ENCODE measurements at regions not wholly inside any gene's neighbourhood (a gene's known extent, or its start where the extent isn't known, plus 50 kb on each side); places are given as distances from the start of the nearest gene placed in this dataset.

DNA sequence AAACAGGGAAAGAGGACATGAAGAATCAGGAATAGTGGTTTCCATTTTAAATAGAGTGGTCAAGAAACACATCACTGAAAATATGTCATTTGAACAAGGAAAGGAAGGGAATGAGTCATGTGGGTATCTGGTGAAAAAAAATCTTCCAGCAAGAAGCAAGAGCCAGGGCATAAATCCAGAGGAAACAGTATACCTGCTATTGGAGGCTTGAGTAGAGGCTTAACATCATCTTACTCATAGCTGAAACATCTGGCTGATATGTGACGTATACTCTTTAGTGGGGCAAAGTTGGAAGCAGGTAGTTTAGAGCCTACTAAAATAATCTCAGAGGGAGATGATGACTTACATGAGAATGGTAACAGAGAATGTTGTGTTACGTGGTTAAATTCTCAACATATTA is 517.2 kb downstream of the CAAP1 start:
- TF ChIP-seq, protein P1, sequence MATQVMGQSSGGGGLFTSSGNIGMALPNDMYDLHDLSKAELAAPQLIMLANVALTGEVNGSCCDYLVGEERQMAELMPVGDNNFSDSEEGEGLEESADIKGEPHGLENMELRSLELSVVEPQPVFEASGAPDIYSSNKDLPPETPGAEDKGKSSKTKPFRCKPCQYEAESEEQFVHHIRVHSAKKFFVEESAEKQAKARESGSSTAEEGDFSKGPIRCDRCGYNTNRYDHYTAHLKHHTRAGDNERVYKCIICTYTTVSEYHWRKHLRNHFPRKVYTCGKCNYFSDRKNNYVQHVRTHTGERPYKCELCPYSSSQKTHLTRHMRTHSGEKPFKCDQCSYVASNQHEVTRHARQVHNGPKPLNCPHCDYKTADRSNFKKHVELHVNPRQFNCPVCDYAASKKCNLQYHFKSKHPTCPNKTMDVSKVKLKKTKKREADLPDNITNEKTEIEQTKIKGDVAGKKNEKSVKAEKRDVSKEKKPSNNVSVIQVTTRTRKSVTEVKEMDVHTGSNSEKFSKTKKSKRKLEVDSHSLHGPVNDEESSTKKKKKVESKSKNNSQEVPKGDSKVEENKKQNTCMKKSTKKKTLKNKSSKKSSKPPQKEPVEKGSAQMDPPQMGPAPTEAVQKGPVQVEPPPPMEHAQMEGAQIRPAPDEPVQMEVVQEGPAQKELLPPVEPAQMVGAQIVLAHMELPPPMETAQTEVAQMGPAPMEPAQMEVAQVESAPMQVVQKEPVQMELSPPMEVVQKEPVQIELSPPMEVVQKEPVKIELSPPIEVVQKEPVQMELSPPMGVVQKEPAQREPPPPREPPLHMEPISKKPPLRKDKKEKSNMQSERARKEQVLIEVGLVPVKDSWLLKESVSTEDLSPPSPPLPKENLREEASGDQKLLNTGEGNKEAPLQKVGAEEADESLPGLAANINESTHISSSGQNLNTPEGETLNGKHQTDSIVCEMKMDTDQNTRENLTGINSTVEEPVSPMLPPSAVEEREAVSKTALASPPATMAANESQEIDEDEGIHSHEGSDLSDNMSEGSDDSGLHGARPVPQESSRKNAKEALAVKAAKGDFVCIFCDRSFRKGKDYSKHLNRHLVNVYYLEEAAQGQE (IDR thresholded peaks at IDR 0.05; ENCODE audit: insufficient read depth in 1 of 2, low read depth in 2 of 2, low read length in 1 of 2) = no peak
- TF ChIP-seq POLR2AphosphoS5 (IDR thresholded peaks at IDR 0.05; ENCODE audit: low read depth, low read length) = no peak
- BruUV-seq (replicated peaks) = no TSS peak
- POLR2A ChIA-PET = no interaction called here
- Histone ChIP-seq H3K27me3 (ENCODE audit: control insufficient read depth, insufficient read depth, low read length) (no peaks in the 10 kb centered on the region), H3K4me3 (ENCODE audit: low read depth in 2 of 2, low read length in 2 of 2) (no peak overlapping the region), H3K36me3 (ENCODE audit: control insufficient read depth, insufficient read depth, low read length) (no peaks in the 10 kb centered on the region), H3K4me1 (ENCODE audit: control insufficient read depth, insufficient read depth, low read length) (no peaks in the 10 kb centered on the region), H3K27ac (ENCODE audit: low read length) (no peak overlapping the region), H3K9me3 (ENCODE audit: control insufficient read depth, insufficient read depth, low read depth, low read length) (no peaks in the 10 kb centered on the region)
- DNase-seq (ENCODE audit: low read depth, low spot score) (no peak), ATAC-seq (no peak)
- intact Hi-C loops (cut with micrococcal nuclease; ENCODE audit: unreplicated experiment) = no loop called here
- in situ Hi-C loops (cut with HindIII; ENCODE audit: low pct_unique_long_range_greater_than_20kb, low sequenced_read_pairs) = no loop called here
- CTCF ChIA-PET = no interaction called here

DNA sequence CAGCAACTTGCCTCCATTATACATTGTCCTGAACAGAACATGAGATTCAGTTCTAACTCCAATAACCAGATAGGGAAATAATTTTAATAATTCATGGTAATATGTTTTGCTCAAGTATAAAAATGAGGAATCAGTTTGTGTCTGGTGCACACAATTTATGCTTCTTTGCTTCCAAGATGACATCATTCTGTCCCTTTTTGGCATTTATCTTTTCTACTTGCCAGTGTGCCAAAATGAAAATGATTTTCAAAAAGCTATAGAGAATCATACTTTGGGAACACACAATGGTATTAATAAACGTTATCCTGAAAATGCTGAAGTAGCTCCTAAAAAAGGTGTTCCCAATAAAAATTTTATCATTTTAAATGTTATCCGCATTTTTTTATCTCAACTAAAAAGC is 519.0 kb downstream of the CAAP1 start:
- CTCF ChIA-PET = no interaction called here
- Histone ChIP-seq H3K27me3 (ENCODE audit: control insufficient read depth, insufficient read depth, low read length) (no peaks in the 10 kb centered on the region), H3K27ac (ENCODE audit: low read length) (no peak overlapping the region), H3K4me1 (ENCODE audit: control insufficient read depth, insufficient read depth, low read length) (no peaks in the 10 kb centered on the region), H3K36me3 (ENCODE audit: control insufficient read depth, insufficient read depth, low read length) (no peaks in the 10 kb centered on the region), H3K9me3 (ENCODE audit: control insufficient read depth, insufficient read depth, low read depth, low read length) (no peaks in the 10 kb centered on the region), H3K4me3 (ENCODE audit: low read depth in 2 of 2, low read length in 2 of 2) (no peak overlapping the region)
- intact Hi-C loops (cut with micrococcal nuclease; ENCODE audit: unreplicated experiment) (no loop called here), in situ Hi-C loops (cut with HindIII; ENCODE audit: low pct_unique_long_range_greater_than_20kb, low sequenced_read_pairs) (no loop called here)
- no peak for TF ChIP-seq POLR2AphosphoS5 (IDR thresholded peaks at IDR 0.05; ENCODE audit: low read depth, low read length)
- TF ChIP-seq, protein P1 (IDR thresholded peaks at IDR 0.05; ENCODE audit: insufficient read depth in 1 of 2, low read depth in 2 of 2, low read length in 1 of 2) = no peak
- no peak for TF ChIP-seq SIN3A (IDR thresholded peaks at IDR 0.05; ENCODE audit: borderline replicate concordance, insufficient read depth, low read depth, low read length)
- no peak for TF ChIP-seq TCF7L2 (IDR thresholded peaks at IDR 0.05; ENCODE audit: low read depth, low read length)
- TF ChIP-seq, protein P2, sequence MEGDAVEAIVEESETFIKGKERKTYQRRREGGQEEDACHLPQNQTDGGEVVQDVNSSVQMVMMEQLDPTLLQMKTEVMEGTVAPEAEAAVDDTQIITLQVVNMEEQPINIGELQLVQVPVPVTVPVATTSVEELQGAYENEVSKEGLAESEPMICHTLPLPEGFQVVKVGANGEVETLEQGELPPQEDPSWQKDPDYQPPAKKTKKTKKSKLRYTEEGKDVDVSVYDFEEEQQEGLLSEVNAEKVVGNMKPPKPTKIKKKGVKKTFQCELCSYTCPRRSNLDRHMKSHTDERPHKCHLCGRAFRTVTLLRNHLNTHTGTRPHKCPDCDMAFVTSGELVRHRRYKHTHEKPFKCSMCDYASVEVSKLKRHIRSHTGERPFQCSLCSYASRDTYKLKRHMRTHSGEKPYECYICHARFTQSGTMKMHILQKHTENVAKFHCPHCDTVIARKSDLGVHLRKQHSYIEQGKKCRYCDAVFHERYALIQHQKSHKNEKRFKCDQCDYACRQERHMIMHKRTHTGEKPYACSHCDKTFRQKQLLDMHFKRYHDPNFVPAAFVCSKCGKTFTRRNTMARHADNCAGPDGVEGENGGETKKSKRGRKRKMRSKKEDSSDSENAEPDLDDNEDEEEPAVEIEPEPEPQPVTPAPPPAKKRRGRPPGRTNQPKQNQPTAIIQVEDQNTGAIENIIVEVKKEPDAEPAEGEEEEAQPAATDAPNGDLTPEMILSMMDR (IDR thresholded peaks at IDR 0.05) = no peak
- POLR2A ChIA-PET = no interaction called here
- DNase-seq (ENCODE audit: low read depth, low spot score) (no peak), ATAC-seq (no peak)
- BruUV-seq (replicated peaks) = no TSS peak
